ENCODE measurements at regions not wholly inside any gene's neighbourhood (a gene's known extent, or its start where the extent isn't known, plus 50 kb on each side); places are given as distances from the start of the nearest gene placed in this dataset.

GRCh38 chr2:226074391-226074790, 674.9 kb downstream of the NYAP2 start:
- Histone ChIP-seq H3K27me3 (no peaks in the 10 kb centered on the region), H3K9me3 (no peaks in the 10 kb centered on the region), H3K4me1 (ENCODE audit: control insufficient read depth in 1 of 2, insufficient read depth in 1 of 2, low read depth in 1 of 2, low read length in 1 of 2) (no peaks in the 10 kb centered on the region), H3K36me3 (no peaks in the 10 kb centered on the region), H3K4me3 (ENCODE audit: low read depth in 1 of 2, low read length in 1 of 2) (no peak overlapping the region), H3K27ac (no peak overlapping the region)
- no peak for TF ChIP-seq CTCF (IDR thresholded peaks at IDR 0.05)

- Histone ChIP-seq H3K4me1 (ENCODE audit: control insufficient read depth in 1 of 2, insufficient read depth in 1 of 2, low read depth in 1 of 2, low read length in 1 of 2) (no peaks in the 10 kb centered on the region), H3K4me3 (ENCODE audit: low read depth in 1 of 2, low read length in 1 of 2) (no peak overlapping the region), H3K9me3 (no peaks in the 10 kb centered on the region), H3K36me3 (no peaks in the 10 kb centered on the region), H3K27ac (no peak overlapping the region), H3K27me3 (no peaks in the 10 kb centered on the region)
- TF ChIP-seq CTCF (IDR thresholded peaks at IDR 0.05) = no peak
Measured at GRCh38 chr2:226073496-226074160, 674.1 kb downstream of the NYAP2 start.

GRCh38 chr2:226066873-226067272, 667.4 kb downstream of the NYAP2 start:
- Histone ChIP-seq H3K36me3 (no peaks in the 10 kb centered on the region), H3K4me3 (ENCODE audit: low read depth in 1 of 2, low read length in 1 of 2) (no peak overlapping the region), H3K9me3 (no peaks in the 10 kb centered on the region), H3K27me3 (no peaks in the 10 kb centered on the region), H3K4me1 (ENCODE audit: control insufficient read depth in 1 of 2, insufficient read depth in 1 of 2, low read depth in 1 of 2, low read length in 1 of 2) (no peaks in the 10 kb centered on the region), H3K27ac (no peak overlapping the region)
- TF ChIP-seq CTCF (IDR thresholded peaks at IDR 0.05) = no peak

DNA sequence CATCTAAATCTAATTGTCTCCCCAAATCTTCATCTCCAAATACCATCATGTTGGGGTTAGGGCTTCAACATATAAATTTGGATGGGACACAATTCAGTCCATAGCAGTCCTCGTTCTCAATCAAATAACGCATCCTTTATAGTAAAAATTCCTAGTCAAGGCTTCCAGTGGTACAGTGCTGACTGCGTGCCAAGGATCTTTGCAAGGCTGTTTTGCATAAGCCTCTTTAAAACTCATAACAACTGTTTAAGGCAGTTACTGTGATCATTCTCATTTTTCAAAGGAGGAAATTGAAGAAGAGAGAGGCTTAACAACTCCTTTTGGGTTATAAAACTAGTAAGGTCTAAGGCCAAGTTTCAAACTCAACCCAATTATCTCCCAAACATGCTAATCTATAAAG, 666.9 kb downstream of the NYAP2 start:
- Histone ChIP-seq H3K4me3 (ENCODE audit: low read depth in 1 of 2, low read length in 1 of 2) (no peak overlapping the region), H3K4me1 (ENCODE audit: control insufficient read depth in 1 of 2, insufficient read depth in 1 of 2, low read depth in 1 of 2, low read length in 1 of 2) (no peaks in the 10 kb centered on the region), H3K27ac (no peak overlapping the region), H3K9me3 (no peaks in the 10 kb centered on the region), H3K36me3 (no peaks in the 10 kb centered on the region), H3K27me3 (no peaks in the 10 kb centered on the region)
- TF ChIP-seq CTCF (IDR thresholded peaks at IDR 0.05) = no peak

GRCh38 chr2:226064932-226065570, 665.5 kb downstream of the NYAP2 start:
- no peak for TF ChIP-seq CTCF (IDR thresholded peaks at IDR 0.05)
- H3K4me1 ChIP-seq (ENCODE audit: control insufficient read depth in 1 of 2, insufficient read depth in 1 of 2, low read depth in 1 of 2, low read length in 1 of 2) = no peaks in the 10 kb centered on the region
- no peak overlapping the region for H3K4me3 ChIP-seq (ENCODE audit: low read depth in 1 of 2, low read length in 1 of 2)
- H3K27me3 ChIP-seq = no peaks in the 10 kb centered on the region
- H3K27ac ChIP-seq = no peak overlapping the region
- no peaks in the 10 kb centered on the region for H3K9me3 ChIP-seq
- no peaks in the 10 kb centered on the region for H3K36me3 ChIP-seq

Measured in neutrophil (primary cell).